ENCODE measurements at regions not wholly inside any gene's neighbourhood (a gene's known extent, or its start where the extent isn't known, plus 50 kb on each side); places are given as distances from the start of the nearest gene placed in this dataset.

DNA sequence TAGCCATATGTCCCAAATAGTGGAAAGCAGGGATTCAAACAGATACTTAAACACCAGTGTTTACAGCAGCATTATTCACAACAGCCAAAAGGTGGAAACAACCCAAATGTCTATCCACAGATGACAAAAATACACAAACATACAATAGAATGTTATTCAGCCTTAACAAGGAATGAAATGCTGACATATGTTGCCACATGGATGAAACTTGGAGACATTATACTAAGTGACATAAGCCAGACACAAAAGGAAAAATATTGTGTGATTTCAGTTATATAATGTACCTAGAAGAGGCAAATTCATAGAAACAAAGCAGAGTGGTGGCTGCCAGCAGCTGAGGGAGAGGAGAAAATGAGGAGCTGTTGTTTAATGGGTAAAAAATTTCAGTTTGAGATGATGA is 533.9 kb upstream of the FZD8 start:
- H3K27ac ChIP-seq: no peak overlapping the region
- no peaks in the 10 kb centered on the region for H3K27me3 ChIP-seq
- H3K4me1 ChIP-seq (ENCODE audit: low read depth): peaks cover 12% of the 10 kb centered on the region
- no peak for DNase-seq (ENCODE audit: low read depth in 1 of 2, low spot score in 1 of 2)
- H3K4me3 ChIP-seq: no peak overlapping the region
- H3K9me3 ChIP-seq (ENCODE audit: low read depth): no peaks in the 10 kb centered on the region
- H3K36me3 ChIP-seq: no peaks in the 10 kb centered on the region
- TF ChIP-seq, protein P1, sequence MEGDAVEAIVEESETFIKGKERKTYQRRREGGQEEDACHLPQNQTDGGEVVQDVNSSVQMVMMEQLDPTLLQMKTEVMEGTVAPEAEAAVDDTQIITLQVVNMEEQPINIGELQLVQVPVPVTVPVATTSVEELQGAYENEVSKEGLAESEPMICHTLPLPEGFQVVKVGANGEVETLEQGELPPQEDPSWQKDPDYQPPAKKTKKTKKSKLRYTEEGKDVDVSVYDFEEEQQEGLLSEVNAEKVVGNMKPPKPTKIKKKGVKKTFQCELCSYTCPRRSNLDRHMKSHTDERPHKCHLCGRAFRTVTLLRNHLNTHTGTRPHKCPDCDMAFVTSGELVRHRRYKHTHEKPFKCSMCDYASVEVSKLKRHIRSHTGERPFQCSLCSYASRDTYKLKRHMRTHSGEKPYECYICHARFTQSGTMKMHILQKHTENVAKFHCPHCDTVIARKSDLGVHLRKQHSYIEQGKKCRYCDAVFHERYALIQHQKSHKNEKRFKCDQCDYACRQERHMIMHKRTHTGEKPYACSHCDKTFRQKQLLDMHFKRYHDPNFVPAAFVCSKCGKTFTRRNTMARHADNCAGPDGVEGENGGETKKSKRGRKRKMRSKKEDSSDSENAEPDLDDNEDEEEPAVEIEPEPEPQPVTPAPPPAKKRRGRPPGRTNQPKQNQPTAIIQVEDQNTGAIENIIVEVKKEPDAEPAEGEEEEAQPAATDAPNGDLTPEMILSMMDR (IDR thresholded peaks at IDR 0.05; ENCODE audit: low read depth, low read length): no peak

DNA sequence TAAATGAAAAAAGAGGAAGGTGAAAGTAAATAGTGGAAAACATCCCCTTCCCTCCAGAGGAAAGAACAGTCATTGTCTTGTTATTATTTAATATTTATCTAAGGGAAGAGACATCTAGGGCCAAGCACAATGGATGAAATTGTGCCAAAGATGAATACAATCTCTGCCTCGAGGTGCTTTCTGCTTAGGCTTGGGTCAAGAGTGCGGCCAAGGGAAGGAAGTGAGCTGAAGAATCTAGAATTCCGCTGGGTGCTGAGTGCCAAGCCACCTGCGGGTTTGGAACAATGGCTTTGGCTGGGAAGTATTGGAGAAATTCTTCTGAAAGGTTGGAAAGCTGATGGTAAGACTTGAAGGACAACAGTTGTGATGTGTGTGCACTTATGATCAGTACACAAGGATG is 531.3 kb upstream of the FZD8 start:
- no peaks in the 10 kb centered on the region for H3K36me3 ChIP-seq
- H3K27me3 ChIP-seq: no peaks in the 10 kb centered on the region
- H3K4me3 ChIP-seq: no peak overlapping the region
- TF ChIP-seq, protein P1 (IDR thresholded peaks at IDR 0.05; ENCODE audit: low read depth, low read length): no peak
- H3K9me3 ChIP-seq (ENCODE audit: low read depth): no peaks in the 10 kb centered on the region
- peaks cover 15% of the 10 kb centered on the region for H3K4me1 ChIP-seq (ENCODE audit: low read depth)
- no peak overlapping the region for H3K27ac ChIP-seq
- DNase-seq (ENCODE audit: low read depth in 1 of 2, low spot score in 1 of 2): peak in 1 of 2 donors; percentile 45

DNA sequence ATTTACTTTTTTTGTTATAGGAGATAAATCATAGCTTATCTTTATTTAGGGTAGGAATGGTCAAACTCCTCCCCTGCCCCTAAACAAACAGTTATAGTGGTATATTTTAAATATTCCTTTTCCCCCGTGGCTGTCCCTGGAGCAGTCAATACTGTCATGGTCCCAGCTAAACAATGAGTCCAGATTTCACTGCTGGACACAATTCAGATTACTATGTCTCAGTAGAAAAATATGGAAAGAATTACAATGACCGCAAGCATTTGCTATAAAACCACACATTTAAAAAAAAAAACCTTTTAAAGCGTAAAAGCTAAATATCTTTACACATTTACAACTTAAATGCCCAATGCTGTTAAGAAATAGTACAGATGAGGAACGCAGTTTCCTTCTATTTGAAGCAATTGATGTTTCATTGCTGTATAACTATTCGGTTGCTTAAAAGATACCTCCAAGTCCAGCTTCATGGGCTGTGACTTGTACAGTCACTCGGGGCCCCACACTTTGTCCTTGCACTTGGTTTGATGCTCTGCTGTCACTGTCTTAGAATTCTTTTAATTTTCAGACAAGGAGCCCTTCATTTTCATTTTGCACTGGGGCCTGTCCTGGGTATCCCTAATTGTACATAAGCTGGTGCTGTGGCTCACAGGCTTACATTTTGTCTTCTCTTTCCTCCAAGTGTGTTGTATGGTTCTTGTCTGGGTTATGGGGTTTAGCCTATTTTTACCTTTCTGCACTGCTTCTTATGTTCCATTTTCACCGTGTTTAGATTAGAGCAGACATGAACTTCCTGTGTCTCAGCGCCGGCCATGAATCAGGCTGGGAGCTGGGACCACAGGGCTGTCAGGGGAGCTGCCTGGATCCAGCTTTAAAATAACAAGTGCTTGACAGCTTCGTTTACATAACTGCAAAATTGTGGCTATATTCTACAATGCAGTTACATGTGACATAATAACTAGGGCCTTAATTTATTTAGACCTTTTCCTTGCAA is 530.2 kb upstream of the FZD8 start:
- DNase-seq (ENCODE audit: low read depth in 1 of 2, low spot score in 1 of 2): peak in 1 of 2 donors; percentile 79
- no peaks in the 10 kb centered on the region for H3K27me3 ChIP-seq
- no peaks in the 10 kb centered on the region for H3K9me3 ChIP-seq (ENCODE audit: low read depth)
- no peak overlapping the region for H3K4me3 ChIP-seq
- H3K36me3 ChIP-seq: no peaks in the 10 kb centered on the region
- peaks cover 15% of the 10 kb centered on the region for H3K4me1 ChIP-seq (ENCODE audit: low read depth)
- H3K27ac ChIP-seq: no peak overlapping the region
- TF ChIP-seq, protein P1 (IDR thresholded peaks at IDR 0.05; ENCODE audit: low read depth, low read length): no peak

DNA sequence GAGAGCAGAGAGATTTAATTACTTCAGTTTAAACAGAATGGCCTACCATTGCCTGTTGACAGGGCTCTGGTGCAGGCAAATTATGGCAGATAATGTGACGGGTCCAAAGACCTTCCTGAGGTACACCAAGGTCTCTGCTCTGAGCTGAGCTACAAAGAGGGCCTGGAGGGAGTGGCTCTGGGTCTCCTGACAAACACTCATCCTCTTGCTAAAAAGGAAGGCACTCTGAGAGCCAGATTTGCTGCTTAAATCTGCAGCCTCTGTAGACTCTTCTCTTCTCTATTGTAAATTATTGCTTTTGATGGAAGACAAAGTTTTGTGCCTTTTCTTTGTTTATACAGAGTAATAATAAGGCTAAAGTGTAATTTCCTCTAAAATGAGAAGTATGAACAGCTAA is 529.5 kb upstream of the FZD8 start:
- H3K27ac ChIP-seq: no peak overlapping the region
- H3K4me1 ChIP-seq (ENCODE audit: low read depth): peaks cover 15% of the 10 kb centered on the region
- no peaks in the 10 kb centered on the region for H3K9me3 ChIP-seq (ENCODE audit: low read depth)
- no peaks in the 10 kb centered on the region for H3K27me3 ChIP-seq
- peak in 1 of 2 donors; percentile 13 for DNase-seq (ENCODE audit: low read depth in 1 of 2, low spot score in 1 of 2)
- H3K4me3 ChIP-seq: no peak overlapping the region
- no peaks in the 10 kb centered on the region for H3K36me3 ChIP-seq
- TF ChIP-seq, protein P1 (IDR thresholded peaks at IDR 0.05; ENCODE audit: low read depth, low read length): no peak

DNA sequence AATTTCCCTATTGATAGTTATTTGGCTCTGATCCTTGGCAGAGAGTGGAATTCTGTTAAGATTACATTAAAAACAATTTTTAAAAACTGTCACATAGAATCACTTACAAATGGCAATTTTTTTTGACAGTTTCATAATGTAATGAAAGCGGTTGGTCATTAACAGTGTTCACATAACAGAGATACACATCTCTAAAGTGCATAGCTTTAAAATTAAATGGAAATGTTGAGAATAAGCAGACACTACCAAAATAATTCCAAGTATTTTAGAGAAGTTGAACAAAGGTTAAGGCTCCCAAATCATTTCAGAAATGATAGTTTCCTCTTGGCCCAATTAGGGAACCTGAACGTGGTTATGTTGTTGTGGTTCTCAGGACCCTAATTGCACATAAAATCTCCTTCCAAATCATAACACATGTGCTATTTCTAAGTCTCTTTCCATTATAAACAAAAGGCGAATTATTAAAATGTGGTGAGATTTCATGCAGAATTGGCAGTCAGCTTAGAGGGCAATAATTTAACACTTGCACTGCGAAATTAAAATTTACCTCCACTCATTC is 528.9 kb upstream of the FZD8 start:
- Histone ChIP-seq H3K9me3 (ENCODE audit: low read depth) (no peaks in the 10 kb centered on the region), H3K4me3 (no peak overlapping the region), H3K27me3 (no peaks in the 10 kb centered on the region), H3K4me1 (ENCODE audit: low read depth) (peaks cover 15% of the 10 kb centered on the region), H3K27ac (no peak overlapping the region), H3K36me3 (no peaks in the 10 kb centered on the region)
- no peak for DNase-seq (ENCODE audit: low read depth in 1 of 2, low spot score in 1 of 2)
- TF ChIP-seq, protein P1 (IDR thresholded peaks at IDR 0.05; ENCODE audit: low read depth, low read length): no peak
